ENCODE measurements at regions not wholly inside any gene's neighbourhood (a gene's known extent, or its start where the extent isn't known, plus 50 kb on each side); places are given as distances from the start of the nearest gene placed in this dataset.

DNA sequence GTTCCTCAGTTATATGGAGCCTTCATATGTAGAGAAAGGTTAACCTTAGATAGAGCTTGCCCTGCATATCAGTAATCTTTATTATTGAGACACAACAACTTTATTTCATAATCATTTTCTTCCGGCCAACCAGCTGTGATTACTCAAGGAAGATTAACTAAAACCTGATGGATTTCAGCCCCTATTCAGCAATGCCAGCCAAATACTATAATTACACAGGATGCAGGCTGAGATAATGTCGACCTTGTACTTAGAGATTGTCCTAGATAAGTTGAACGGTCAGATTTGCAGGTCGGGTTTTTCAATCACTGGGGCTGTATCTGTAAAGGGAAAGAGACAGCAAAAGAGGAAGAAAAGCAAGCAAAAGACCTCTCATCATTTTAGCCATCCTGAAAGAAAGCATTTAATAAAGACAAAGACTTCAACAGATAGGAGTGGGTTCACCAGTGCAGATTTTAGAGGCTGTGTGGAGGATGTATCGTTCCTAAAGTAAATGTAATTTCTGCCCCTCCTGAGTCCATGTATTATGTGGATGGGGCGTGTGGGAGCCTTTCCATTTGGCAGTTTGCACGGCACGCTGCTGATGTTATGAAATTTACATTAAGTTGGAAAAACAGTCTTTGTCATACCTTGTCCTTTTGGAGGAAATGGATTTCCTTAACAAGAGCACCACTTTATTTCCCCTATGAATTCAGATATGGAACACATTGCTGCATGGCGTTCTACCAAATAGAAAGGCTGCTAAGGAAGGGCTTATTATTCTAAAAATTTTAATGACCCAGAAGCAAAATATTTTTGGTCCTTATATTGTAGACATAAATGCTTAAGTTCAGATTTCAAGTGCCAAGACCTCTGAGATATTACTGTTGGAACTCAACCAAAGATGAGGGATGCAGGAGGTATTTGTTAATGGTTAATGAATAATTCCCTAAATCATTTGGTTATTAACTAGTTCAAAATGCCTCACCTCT is 496.7 kb downstream of the SPRY1 start:
- Histone ChIP-seq H3K4me3 (ENCODE audit: low read depth, low read length) (no peak overlapping the region), H3K27me3 (replicated peaks) (no peaks in the 10 kb centered on the region), H3K27ac (no peak overlapping the region), H3K36me3 (replicated peaks) (no peaks in the 10 kb centered on the region)
- DNase-seq, result no peak
- in situ Hi-C loops (cut with HindIII; ENCODE audit: low pct_ligation_motif_present, low sequenced_read_pairs), result no loop called here
- TF ChIP-seq, protein P1, sequence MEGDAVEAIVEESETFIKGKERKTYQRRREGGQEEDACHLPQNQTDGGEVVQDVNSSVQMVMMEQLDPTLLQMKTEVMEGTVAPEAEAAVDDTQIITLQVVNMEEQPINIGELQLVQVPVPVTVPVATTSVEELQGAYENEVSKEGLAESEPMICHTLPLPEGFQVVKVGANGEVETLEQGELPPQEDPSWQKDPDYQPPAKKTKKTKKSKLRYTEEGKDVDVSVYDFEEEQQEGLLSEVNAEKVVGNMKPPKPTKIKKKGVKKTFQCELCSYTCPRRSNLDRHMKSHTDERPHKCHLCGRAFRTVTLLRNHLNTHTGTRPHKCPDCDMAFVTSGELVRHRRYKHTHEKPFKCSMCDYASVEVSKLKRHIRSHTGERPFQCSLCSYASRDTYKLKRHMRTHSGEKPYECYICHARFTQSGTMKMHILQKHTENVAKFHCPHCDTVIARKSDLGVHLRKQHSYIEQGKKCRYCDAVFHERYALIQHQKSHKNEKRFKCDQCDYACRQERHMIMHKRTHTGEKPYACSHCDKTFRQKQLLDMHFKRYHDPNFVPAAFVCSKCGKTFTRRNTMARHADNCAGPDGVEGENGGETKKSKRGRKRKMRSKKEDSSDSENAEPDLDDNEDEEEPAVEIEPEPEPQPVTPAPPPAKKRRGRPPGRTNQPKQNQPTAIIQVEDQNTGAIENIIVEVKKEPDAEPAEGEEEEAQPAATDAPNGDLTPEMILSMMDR (IDR thresholded peaks at IDR 0.05; ENCODE audit: low read depth, low read length, missing control alignments), result no peak

DNA sequence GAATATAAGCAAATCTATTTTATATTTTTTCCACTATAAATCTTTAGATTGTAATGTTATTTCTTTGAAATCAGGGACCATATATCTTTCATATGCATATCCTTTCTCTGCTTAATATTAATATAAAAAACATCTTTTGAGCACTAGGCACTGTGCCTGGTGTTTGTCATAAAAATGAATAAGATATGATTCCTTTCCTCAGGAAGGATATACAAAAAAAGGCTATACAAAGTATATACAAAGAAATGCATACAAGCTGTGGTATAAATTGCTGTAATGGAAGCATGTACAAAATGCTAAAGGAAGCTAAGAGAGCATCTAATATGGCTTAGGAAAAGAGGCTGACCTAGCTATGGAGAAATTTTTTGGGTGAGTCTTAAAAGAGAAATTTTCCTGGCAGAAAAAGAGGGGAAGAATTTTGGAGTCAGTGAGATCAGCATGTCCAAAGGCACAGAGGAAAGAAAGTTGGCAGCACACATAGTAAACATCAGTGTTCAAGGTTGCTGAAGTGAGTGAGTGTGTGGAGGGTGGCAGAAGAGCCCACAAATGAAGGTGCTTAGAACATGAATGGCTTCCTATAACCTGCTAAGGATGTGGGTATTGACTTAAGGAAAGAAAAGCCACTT is 500.0 kb downstream of the SPRY1 start:
- in situ Hi-C loops (cut with HindIII; ENCODE audit: low pct_ligation_motif_present, low sequenced_read_pairs), result no loop called here
- TF ChIP-seq, protein P1 (IDR thresholded peaks at IDR 0.05; ENCODE audit: low read depth, low read length, missing control alignments), result no peak
- H3K36me3 ChIP-seq (replicated peaks), result no peaks in the 10 kb centered on the region
- no peak for DNase-seq
- H3K4me3 ChIP-seq (ENCODE audit: low read depth, low read length), result no peak overlapping the region
- H3K27me3 ChIP-seq (replicated peaks), result no peaks in the 10 kb centered on the region
- H3K27ac ChIP-seq, result no peak overlapping the region

DNA sequence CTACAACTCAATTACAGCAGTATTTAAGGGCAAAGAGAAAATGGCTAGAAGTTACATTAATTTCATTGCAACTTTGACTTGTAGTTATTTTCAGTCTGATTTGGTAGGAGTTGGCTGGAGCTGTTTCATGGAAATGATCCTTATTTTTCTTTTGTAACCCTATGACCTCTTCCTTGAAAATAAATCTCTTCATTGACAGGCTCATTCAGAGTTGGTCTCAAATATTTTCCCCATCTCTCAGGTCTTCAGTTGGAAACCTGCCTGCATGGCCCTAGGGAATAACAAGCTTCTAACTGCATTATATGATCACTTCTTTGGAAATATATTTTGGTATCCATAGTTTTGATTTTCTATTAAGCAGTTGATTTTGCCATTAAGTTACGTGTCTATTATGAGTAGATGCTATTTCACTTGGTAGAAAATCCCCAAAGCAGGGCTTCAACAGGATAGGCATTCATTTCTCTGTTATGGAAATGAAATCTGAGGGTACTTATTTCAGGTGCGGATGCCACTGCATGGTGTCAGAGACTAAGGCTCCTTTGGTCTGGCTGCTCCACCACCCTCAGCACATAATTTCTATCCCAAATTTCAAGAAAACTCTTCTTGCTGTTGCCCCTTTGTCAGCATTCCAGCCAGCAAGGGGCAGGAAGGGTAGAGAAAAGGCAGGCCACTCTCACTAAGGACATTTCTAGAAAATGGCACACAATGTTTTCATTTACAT is 502.5 kb downstream of the SPRY1 start:
- Histone ChIP-seq H3K27ac (no peak overlapping the region), H3K36me3 (replicated peaks) (no peaks in the 10 kb centered on the region), H3K27me3 (replicated peaks) (no peaks in the 10 kb centered on the region), H3K4me3 (ENCODE audit: low read depth, low read length) (no peak overlapping the region)
- DNase-seq, result no peak
- in situ Hi-C loops (cut with HindIII; ENCODE audit: low pct_ligation_motif_present, low sequenced_read_pairs), result no loop called here
- TF ChIP-seq, protein P1 (IDR thresholded peaks at IDR 0.05; ENCODE audit: low read depth, low read length, missing control alignments), result no peak

DNA sequence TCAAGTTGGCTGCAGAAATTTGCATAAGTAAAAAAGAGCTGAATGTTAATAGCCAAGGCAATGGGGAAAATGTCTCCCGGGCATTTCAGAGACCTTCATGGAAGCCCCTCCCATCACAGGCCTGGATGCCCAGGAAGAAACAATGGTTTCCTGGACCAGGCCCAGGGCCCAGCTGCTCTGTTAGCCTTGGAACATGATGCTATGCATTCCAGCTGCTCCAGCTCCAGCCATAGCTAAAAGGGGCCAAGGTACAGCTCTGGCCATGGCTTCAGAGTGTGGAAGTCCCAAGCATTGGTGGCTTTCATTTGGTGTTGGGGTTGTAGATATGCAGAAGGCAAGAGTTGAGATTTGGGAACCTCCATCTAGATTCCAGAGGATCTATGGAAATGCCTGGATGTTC is 508.3 kb downstream of the SPRY1 start:
- no peak overlapping the region for H3K27ac ChIP-seq
- H3K36me3 ChIP-seq (replicated peaks), result no peaks in the 10 kb centered on the region
- H3K27me3 ChIP-seq (replicated peaks), result no peaks in the 10 kb centered on the region
- in situ Hi-C loops (cut with HindIII; ENCODE audit: low pct_ligation_motif_present, low sequenced_read_pairs), result no loop called here
- TF ChIP-seq, protein P1 (IDR thresholded peaks at IDR 0.05; ENCODE audit: low read depth, low read length, missing control alignments), result no peak
- DNase-seq, result no peak
- no peak overlapping the region for H3K4me3 ChIP-seq (ENCODE audit: low read depth, low read length)

DNA sequence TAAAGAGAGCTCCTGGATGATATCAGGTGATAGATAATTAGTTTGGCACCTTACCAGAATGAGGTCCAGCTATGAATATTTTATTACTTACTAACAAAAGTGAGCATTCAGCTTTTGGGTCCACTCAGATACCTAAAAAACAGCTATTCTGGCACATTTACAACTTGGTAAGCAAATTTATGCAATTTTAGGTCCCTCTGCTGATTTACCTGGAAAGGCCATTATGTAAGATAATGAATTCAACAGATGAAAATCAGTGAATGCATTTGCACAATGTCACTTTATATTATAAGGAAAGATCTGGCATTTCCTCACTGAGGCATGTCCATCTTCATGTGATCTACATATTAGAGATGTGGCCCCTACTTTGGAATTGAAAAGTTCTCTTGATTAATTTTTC is 517.0 kb downstream of the SPRY1 start:
- TF ChIP-seq, protein P1 (IDR thresholded peaks at IDR 0.05; ENCODE audit: low read depth, low read length, missing control alignments), result no peak
- DNase-seq, result no peak
- no peaks in the 10 kb centered on the region for H3K36me3 ChIP-seq (replicated peaks)
- no peaks in the 10 kb centered on the region for H3K27me3 ChIP-seq (replicated peaks)
- H3K27ac ChIP-seq, result no peak overlapping the region
- in situ Hi-C loops (cut with HindIII; ENCODE audit: low pct_ligation_motif_present, low sequenced_read_pairs), result no loop called here
- H3K4me3 ChIP-seq (ENCODE audit: low read depth, low read length), result no peak overlapping the region

Data from brain microvascular endothelial cell (primary cell).